HepG2 (cell line): ENCODE measurements at regions not wholly inside any gene's neighbourhood (a gene's known extent, or its start where the extent isn't known, plus 50 kb on each side); places are given as distances from the start of the nearest gene placed in this dataset.

Experiments used
- ATAC-seq: fragments of 200-7000 bp; cut with Tn5 transposase; 3 replicates; pipeline ENCODE4 v1.9.1; 2020; ENCODE audit warnings: mild to moderate bottlenecking, moderate library complexity
- BruUV-seq: library from RNA; stranded (reverse); fragments of 400-500 nt; replicated peaks from 2 replicates; lab custom pipeline; 2021; lab: Mats Ljungman, UMichigan
- CTCF ChIA-PET: fragments of 300-600 bp; formaldehyde crosslinking; extraction: SDS; loops from one replicate; lab custom pipeline; 2021; ENCODE audit warnings: low total read pairs, inconsistent platforms, low intra/inter-chr PET ratio; lab: Yijun Ruan, JAX
- POLR2A ChIA-PET: fragments of 350-600 bp; sonication (Branson Sonifier 250); formaldehyde crosslinking; loops from one replicate; lab custom pipeline; 2020; ENCODE audit warnings: antibody characterized with exemption, inconsistent platforms; lab: Yijun Ruan, JAX
- DNase-seq: peaks from one replicate; pipeline ENCODE4 v3.0.0-alpha.2; 2015; ENCODE audit warnings: low spot score
- FAIRE-seq: peaks from 3 replicates; lab custom pipeline; 2011; peaks lifted over from hg19 to GRCh38; lab: Jason Lieb, UNC
- H2AFZ ChIP-seq: one replicate; pipeline ENCODE4 v1.6.1; 2011; ENCODE audit warnings: low read length, inconsistent platforms
- H3K27ac ChIP-seq: fragments of 300-600 bp; 3 replicates; pipeline ENCODE4 v1.8.0; 2011; ENCODE audit warnings: mixed run types, mild to moderate bottlenecking, mixed read lengths, low read length, inconsistent platforms; ENCODE audit not compliant: insufficient read depth; ENCODE audit errors: extremely low read length
- H3K27me3 ChIP-seq, 2 experiments: fragments of 200-600 bp in 1 of 2; 2 replicates in 1 of 2; 3 replicates in 1 of 2; pipeline versions ENCODE4 v1.6.0 to v1.8.0; 2011; ENCODE audit warnings: low read length in 2 of 2, mild to moderate bottlenecking in 2 of 2, moderate library complexity in 2 of 2, inconsistent platforms in 1 of 2; ENCODE audit not compliant: insufficient read depth in 2 of 2, control insufficient read depth in 1 of 2
- H3K36me3 ChIP-seq, 2 experiments: fragments of 200-600 bp in 1 of 2; replicated peaks in 1 of 2; 2 replicates in 1 of 2; 3 replicates in 1 of 2; pipeline versions ENCODE4 v1.5.1 to v1.8.0; 2011; ENCODE audit warnings: low read length in 2 of 2, inconsistent platforms in 1 of 2; ENCODE audit not compliant: insufficient read depth in 2 of 2, control insufficient read depth in 1 of 2
- H3K4me1 ChIP-seq: 2 replicates; pipeline ENCODE4 v1.5.1; 2012; ENCODE audit warnings: low read length, inconsistent platforms; ENCODE audit not compliant: insufficient read depth
- H3K4me2 ChIP-seq: 2 replicates; pipeline ENCODE4 v1.6.0; 2011; ENCODE audit warnings: low read depth, low read length, inconsistent platforms
- H3K4me3 ChIP-seq, 3 experiments: fragments of 200-600 bp in 1 of 3; sonication (generic), shearing (Covaris generic) in 1 of 3; replicated peaks in 1 of 3; 2 replicates each; pipeline ENCODE4 v1.5.1; 2011 to 2016; ENCODE audit warnings: low read length in 3 of 3, inconsistent platforms in 2 of 3, low read depth in 2 of 3, mild to moderate bottlenecking in 2 of 3, control low read depth in 1 of 3, mixed read lengths in 1 of 3; ENCODE audit not compliant: insufficient read depth in 1 of 3
- H3K79me2 ChIP-seq: one replicate; pipeline ENCODE4 v1.6.1; 2011; ENCODE audit warnings: low read length, inconsistent platforms; ENCODE audit not compliant: insufficient read depth
- H3K9ac ChIP-seq: 2 replicates; pipeline ENCODE4 v1.6.0; 2011; ENCODE audit warnings: mild to moderate bottlenecking, low read depth, low read length, inconsistent platforms; ENCODE audit not compliant: insufficient read depth
- H3K9me3 ChIP-seq: 2 replicates; pipeline ENCODE4 v1.5.1; 2012; ENCODE audit warnings: mild to moderate bottlenecking, low read length
- H4K20me1 ChIP-seq: 2 replicates; pipeline ENCODE4 v1.6.0; 2011; ENCODE audit warnings: inconsistent platforms, mild to moderate bottlenecking, low read length, moderate library complexity; ENCODE audit not compliant: insufficient read depth
- CREM ChIP-seq, 2 experiments: sonication (generic) in 1 of 2; formaldehyde crosslinking in 1 of 2; IDR thresholded peaks; 2 replicates each; pipeline versions ENCODE4 v1.4.0 to v1.6.1; 2016 to 2020; ENCODE audit warnings: antibody characterized with exemption in 1 of 2, mild to moderate bottlenecking in 1 of 2, missing genetic modification reagents in 1 of 2
- FOXA3 ChIP-seq: IDR thresholded peaks from 2 replicates; pipeline ENCODE4 v1.6.1; 2016; ENCODE audit warnings: missing genetic modification reagents, missing compliant biosample characterization
- HNRNPL ChIP-seq: fragments of 200-400 bp; formaldehyde crosslinking; IDR thresholded peaks from 2 replicates; pipeline ENCODE4 v1.6.1; 2017; ENCODE audit warnings: mild to moderate bottlenecking, low read depth, low read length
- ZNF460 ChIP-seq: sonication (generic); formaldehyde crosslinking; IDR thresholded peaks from 2 replicates; pipeline ENCODE4 v1.5.1; 2020; ENCODE audit warnings: missing genetic modification reagents, mild to moderate bottlenecking, borderline replicate concordance
- ZNF562 ChIP-seq: sonication (generic); formaldehyde crosslinking; IDR thresholded peaks from 2 replicates; pipeline ENCODE4 v1.8.0; 2022; ENCODE audit warnings: missing genetic modification reagents, borderline replicate concordance
- ZNF589 ChIP-seq: sonication (generic); formaldehyde crosslinking; conservative IDR thresholded peaks from 2 replicates; pipeline ENCODE4 v1.8.0; 2022; ENCODE audit warnings: mild to moderate bottlenecking, moderate library complexity, missing genetic modification reagents
- ZNF839 ChIP-seq: sonication (generic); formaldehyde crosslinking; IDR thresholded peaks from 2 replicates; pipeline ENCODE4 v1.4.0; 2020; ENCODE audit warnings: missing genetic modification reagents, mild to moderate bottlenecking, borderline replicate concordance
- WGBS: methylation state at CpG from one replicate; pipeline ENCODE4 v1.1.6; 2017; ENCODE audit warnings: low lambda C conversion rate; 5-methylcytosine and 5-hydroxymethylcytosine counted together
- in situ Hi-C: cut with HindIII; loops from 2 replicates; pipeline ENCODE4 v1.10.0; 2017; ENCODE audit warnings: low pct_unique_long_range_greater_than_20kb; ENCODE audit not compliant: extremely low pct_ligation_motif_present
- intact Hi-C: fragments of 100-400 bp; cut with micrococcal nuclease; formaldehyde crosslinking; loops from one replicate; pipeline ENCODE4 v1.10.0; 2022; ENCODE audit not compliant: unreplicated experiment
- TF ChIP-seq, protein P1 (sequence below): sonication (generic); formaldehyde crosslinking; IDR thresholded peaks from 2 replicates; pipeline ENCODE4 v1.5.0; 2020; ENCODE audit warnings: missing genetic modification reagents

DNA sequence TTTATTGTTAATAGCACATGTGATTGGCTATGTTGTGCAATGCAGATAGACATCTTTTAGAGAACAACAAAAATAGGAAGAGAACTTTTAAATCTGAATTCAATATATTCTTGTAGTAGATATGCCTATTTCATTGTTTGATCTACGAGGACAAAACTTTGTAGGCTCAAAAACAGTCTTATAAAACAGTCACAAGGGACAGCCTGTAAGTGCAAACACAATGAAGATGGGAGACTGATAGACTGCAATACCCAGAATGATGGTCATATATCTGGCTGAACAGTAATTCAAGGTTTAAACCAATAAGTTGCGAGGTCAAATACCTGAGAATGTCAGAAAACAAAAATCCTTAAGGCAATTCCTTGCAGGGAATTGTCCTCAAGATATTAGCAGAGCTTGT is 1342.9 kb upstream of the ADGRB3 start:
- ChIA-PET POLR2A (no interaction called here), CTCF (no interaction called here)
- no peak overlapping the region for H3K9ac ChIP-seq
- no peaks in the 10 kb centered on the region for H3K9me3 ChIP-seq
- H4K20me1 ChIP-seq = no peaks in the 10 kb centered on the region
- no peak overlapping the region for H2AFZ ChIP-seq
- H3K36me3 ChIP-seq = no peaks in the 10 kb centered on the region
- DNase-seq (no peak), FAIRE-seq (no peak), ATAC-seq (no peak)
- no peak overlapping the region for H3K27ac ChIP-seq
- 0% methylated on average over 2 of the region's 2 CpGs for WGBS
- no peak overlapping the region for H3K4me2 ChIP-seq
- no peaks in the 10 kb centered on the region for H3K79me2 ChIP-seq
- no peak for TF ChIP-seq HNRNPL
- TF ChIP-seq, protein P1, sequence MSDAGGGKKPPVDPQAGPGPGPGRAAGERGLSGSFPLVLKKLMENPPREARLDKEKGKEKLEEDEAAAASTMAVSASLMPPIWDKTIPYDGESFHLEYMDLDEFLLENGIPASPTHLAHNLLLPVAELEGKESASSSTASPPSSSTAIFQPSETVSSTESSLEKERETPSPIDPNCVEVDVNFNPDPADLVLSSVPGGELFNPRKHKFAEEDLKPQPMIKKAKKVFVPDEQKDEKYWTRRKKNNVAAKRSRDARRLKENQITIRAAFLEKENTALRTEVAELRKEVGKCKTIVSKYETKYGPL (CRISPR knock-in tag) = no peak
- TF ChIP-seq CREM (IDR thresholded peaks at IDR 0.05) = no peak
- TF ChIP-seq CREM (CRISPR knock-in tag; IDR thresholded peaks at IDR 0.05) = no peak
- no peak for TF ChIP-seq ZNF460 (CRISPR knock-in tag)
- TF ChIP-seq ZNF839 = no peak
- no peaks in the 10 kb centered on the region for H3K27me3 ChIP-seq
- intact Hi-C loops (no loop called here), in situ Hi-C loops (no loop called here)
- no peak overlapping the region for H3K4me3 ChIP-seq
- no peaks in the 10 kb centered on the region for H3K4me1 ChIP-seq
- no TSS peak for BruUV-seq

- DNase-seq (no peak), FAIRE-seq (no peak), ATAC-seq (no peak)
- TF ChIP-seq ZNF589 (no peak), FOXA3 (CRISPR knock-in tag) (no peak), ZNF562 (no peak)
- no TSS peak for BruUV-seq
- no peak overlapping the region for H2AFZ ChIP-seq
- no peak overlapping the region for H3K4me3 ChIP-seq
- no peak overlapping the region for H3K9ac ChIP-seq
- H3K4me1 ChIP-seq = no peaks in the 10 kb centered on the region
- POLR2A ChIA-PET = no interaction called here
- in situ Hi-C loops = no loop called here
- H3K4me2 ChIP-seq = no peak overlapping the region
- H3K79me2 ChIP-seq = no peaks in the 10 kb centered on the region
- no peaks in the 10 kb centered on the region for H3K36me3 ChIP-seq
- intact Hi-C loops = no loop called here
- CTCF ChIA-PET = no interaction called here
- H4K20me1 ChIP-seq = no peaks in the 10 kb centered on the region
- H3K27ac ChIP-seq = no peak overlapping the region
- no peaks in the 10 kb centered on the region for H3K9me3 ChIP-seq
- H3K27me3 ChIP-seq = no peaks in the 10 kb centered on the region
Measured at GRCh38 chr6:67287566-67287965, 1347.5 kb upstream of the ADGRB3 start.
